ENCODE measurements at regions not wholly inside any gene's neighbourhood (a gene's known extent, or its start where the extent isn't known, plus 50 kb on each side); places are given as distances from the start of the nearest gene placed in this dataset.

DNA sequence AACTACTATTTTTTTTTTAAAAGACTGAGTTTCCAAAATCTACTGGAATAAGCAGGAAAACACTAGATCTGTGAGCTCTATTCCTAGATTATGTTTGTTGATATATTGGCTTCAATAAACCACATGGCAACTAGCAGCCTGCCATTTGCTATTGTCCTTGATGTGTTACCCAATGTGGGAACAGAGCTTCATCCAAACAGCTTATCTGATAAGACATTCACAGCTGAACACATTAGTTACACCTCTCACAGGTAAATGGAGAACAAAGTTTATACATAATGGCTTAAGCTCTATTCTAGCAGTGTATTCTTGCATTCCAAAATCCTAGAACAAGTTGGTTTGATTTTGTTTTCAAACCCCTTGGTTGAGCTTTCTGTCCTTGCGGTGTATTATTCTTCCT lies 642.1 kb downstream of the TLE1 start:
- TF ChIP-seq CTCF (IDR thresholded peaks at IDR 0.05): no peak
- no peak for TF ChIP-seq POLR2A (IDR thresholded peaks at IDR 0.05)

All from adrenal gland (tissue), 5 donors.